ENCODE measurements at regions not wholly inside any gene's neighbourhood (a gene's known extent, or its start where the extent isn't known, plus 50 kb on each side); places are given as distances from the start of the nearest gene placed in this dataset.

GRCh38 chr10:14385596-14386593, 55.2 kb upstream of the FRMD4A start:
- CTCF ChIA-PET: interaction anchor here (1.2 kb wide), 1 partner anchor 185 kb away, joined by 6 read pairs; no protein-coding TSS in a partner anchor
- Mint-ChIP-seq H3K27ac (no peak overlapping the region), H3K4me1 (no peaks in the 10 kb centered on the region), H3K4me3 (no peak overlapping the region), H3K9me3 (no peaks in the 10 kb centered on the region; the same call in 1 of the 2 replicates), H3K27me3 (ENCODE audit: low read depth) (no peaks in the 10 kb centered on the region; the same call in 1 of the 2 replicates), H3K36me3 (no peaks in the 10 kb centered on the region)
- ATAC-seq (no peak), DNase-seq (ENCODE audit: low spot score) (no peak)
- POLR2A ChIA-PET: interaction anchor here (0.6 kb wide), 1 partner anchor 207 kb away, joined by 5 read pairs; no protein-coding TSS in a partner anchor
- TF ChIP-seq, protein P1, sequence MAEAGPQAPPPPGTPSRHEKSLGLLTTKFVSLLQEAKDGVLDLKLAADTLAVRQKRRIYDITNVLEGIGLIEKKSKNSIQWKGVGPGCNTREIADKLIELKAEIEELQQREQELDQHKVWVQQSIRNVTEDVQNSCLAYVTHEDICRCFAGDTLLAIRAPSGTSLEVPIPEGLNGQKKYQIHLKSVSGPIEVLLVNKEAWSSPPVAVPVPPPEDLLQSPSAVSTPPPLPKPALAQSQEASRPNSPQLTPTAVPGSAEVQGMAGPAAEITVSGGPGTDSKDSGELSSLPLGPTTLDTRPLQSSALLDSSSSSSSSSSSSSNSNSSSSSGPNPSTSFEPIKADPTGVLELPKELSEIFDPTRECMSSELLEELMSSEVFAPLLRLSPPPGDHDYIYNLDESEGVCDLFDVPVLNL (CRISPR knock-in tag; IDR thresholded peaks at IDR 0.05; ENCODE audit: borderline replicate concordance, low read depth): no peak
- TF ChIP-seq, protein P2, sequence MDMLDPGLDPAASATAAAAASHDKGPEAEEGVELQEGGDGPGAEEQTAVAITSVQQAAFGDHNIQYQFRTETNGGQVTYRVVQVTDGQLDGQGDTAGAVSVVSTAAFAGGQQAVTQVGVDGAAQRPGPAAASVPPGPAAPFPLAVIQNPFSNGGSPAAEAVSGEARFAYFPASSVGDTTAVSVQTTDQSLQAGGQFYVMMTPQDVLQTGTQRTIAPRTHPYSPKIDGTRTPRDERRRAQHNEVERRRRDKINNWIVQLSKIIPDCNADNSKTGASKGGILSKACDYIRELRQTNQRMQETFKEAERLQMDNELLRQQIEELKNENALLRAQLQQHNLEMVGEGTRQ (CRISPR knock-in tag; IDR thresholded peaks at IDR 0.05): no peak
- TF ChIP-seq ZBTB21 (CRISPR knock-in tag; IDR thresholded peaks at IDR 0.05; ENCODE audit: borderline replicate concordance) (no peak), JAZF1 (CRISPR knock-in tag; IDR thresholded peaks at IDR 0.05) (no peak), CREB1 (CRISPR knock-in tag; IDR thresholded peaks at IDR 0.05) (no peak), ZSCAN18 (CRISPR knock-in tag; IDR thresholded peaks at IDR 0.05) (no peak), ZNF423 (CRISPR knock-in tag; IDR thresholded peaks at IDR 0.05) (no peak), ZNF232 (CRISPR knock-in tag; IDR thresholded peaks at IDR 0.05) (no peak)
- TF ChIP-seq, protein P3, sequence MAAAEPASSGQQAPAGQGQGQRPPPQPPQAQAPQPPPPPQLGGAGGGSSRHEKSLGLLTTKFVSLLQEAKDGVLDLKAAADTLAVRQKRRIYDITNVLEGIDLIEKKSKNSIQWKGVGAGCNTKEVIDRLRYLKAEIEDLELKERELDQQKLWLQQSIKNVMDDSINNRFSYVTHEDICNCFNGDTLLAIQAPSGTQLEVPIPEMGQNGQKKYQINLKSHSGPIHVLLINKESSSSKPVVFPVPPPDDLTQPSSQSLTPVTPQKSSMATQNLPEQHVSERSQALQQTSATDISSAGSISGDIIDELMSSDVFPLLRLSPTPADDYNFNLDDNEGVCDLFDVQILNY (CRISPR knock-in tag; IDR thresholded peaks at IDR 0.05): no peak

DNA sequence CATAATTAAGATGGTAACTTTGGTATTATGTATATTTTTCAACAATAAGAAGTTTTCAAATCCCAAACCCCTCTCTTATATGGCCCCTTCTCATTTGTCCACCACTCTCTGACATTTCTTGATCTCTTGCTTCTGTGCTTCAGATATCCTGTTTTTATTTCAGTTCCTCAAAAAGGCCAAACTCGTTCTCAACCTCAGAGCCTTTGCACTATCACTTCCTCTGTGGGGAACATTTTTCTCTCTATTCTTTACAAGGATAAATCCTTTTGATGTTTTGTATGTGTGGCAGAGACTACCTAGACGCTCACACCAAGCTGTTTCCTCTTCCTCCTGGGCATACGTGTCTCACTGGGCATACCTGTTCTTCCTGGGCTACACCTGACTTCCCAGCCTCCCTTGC, 54.2 kb upstream of the FRMD4A start:
- no peak overlapping the region for H3K27ac Mint-ChIP-seq

DNA sequence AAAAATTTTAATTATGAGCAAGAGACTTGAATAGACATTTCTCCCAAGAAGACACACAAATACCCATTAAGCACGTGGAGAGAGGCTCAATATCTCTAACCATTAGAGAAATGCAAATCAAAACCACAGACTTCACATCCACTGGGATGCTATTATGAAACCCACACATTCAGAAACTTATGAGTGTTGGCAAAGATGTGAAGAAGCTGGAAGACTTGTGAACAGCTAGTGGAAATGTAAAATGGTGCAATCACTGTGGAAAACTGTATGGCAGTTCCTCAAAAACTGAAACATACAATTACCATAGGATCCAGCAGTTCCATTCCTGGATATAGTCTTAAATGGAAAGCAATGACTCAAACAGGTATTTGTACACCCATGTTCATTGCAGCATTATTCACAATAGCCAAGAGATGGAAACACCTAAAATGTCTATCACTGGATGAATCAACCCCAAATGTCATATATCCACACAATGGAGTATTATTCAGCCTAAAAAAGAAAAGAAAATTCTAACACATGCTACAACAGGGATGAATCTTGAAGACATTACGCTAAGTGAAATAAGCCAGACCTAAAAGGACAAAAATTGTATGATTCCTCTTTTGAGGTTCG, 53.5 kb upstream of the FRMD4A start:
- DNase-seq (ENCODE audit: low spot score) (no peak), ATAC-seq (no peak)
- peaks cover 2% of the 10 kb centered on the region for H3K4me1 Mint-ChIP-seq
- POLR2A ChIA-PET: no interaction called here
- no peaks in the 10 kb centered on the region; the same call in 1 of the 2 replicates for H3K9me3 Mint-ChIP-seq
- CTCF ChIA-PET: no interaction called here
- no peak overlapping the region for H3K27ac Mint-ChIP-seq
- H3K4me3 Mint-ChIP-seq: no peak overlapping the region
- no peaks in the 10 kb centered on the region for H3K36me3 Mint-ChIP-seq
- H3K27me3 Mint-ChIP-seq (ENCODE audit: low read depth): no peaks in the 10 kb centered on the region; the same call in 1 of the 2 replicates
- TF ChIP-seq ATF3 (CRISPR knock-in tag; conservative IDR thresholded peaks at IDR 0.05) (no peak), EMX1 (CRISPR knock-in tag; IDR thresholded peaks at IDR 0.05) (no peak), KAT7 (CRISPR knock-in tag; IDR thresholded peaks at IDR 0.05; ENCODE audit: borderline replicate concordance) (no peak), ZNF671 (CRISPR knock-in tag; IDR thresholded peaks at IDR 0.05) (no peak), JUN (CRISPR knock-in tag; IDR thresholded peaks at IDR 0.05) (no peak), ZNF281 (CRISPR knock-in tag; IDR thresholded peaks at IDR 0.05) (no peak)
- TF ChIP-seq, protein P4, sequence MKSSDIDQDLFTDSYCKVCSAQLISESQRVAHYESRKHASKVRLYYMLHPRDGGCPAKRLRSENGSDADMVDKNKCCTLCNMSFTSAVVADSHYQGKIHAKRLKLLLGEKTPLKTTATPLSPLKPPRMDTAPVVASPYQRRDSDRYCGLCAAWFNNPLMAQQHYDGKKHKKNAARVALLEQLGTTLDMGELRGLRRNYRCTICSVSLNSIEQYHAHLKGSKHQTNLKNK (CRISPR knock-in tag; IDR thresholded peaks at IDR 0.05): no peak
- TF ChIP-seq, protein P5, sequence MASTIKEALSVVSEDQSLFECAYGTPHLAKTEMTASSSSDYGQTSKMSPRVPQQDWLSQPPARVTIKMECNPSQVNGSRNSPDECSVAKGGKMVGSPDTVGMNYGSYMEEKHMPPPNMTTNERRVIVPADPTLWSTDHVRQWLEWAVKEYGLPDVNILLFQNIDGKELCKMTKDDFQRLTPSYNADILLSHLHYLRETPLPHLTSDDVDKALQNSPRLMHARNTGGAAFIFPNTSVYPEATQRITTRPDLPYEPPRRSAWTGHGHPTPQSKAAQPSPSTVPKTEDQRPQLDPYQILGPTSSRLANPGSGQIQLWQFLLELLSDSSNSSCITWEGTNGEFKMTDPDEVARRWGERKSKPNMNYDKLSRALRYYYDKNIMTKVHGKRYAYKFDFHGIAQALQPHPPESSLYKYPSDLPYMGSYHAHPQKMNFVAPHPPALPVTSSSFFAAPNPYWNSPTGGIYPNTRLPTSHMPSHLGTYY (CRISPR knock-in tag; IDR thresholded peaks at IDR 0.05): no peak

More for the DNA sequence above, 54.2 kb upstream of the FRMD4A start:
- no peaks in the 10 kb centered on the region; the same call in 1 of the 2 replicates for H3K9me3 Mint-ChIP-seq
- DNase-seq (ENCODE audit: low spot score) (no peak), ATAC-seq (no peak)
- ChIA-PET CTCF (interaction anchor here (1.2 kb wide), 1 partner anchor 184 kb away, joined by 6 read pairs; no protein-coding TSS in a partner anchor), POLR2A (no interaction called here)
- no peaks in the 10 kb centered on the region for H3K4me1 Mint-ChIP-seq
- no peaks in the 10 kb centered on the region; the same call in 1 of the 2 replicates for H3K27me3 Mint-ChIP-seq (ENCODE audit: low read depth)
- TF ChIP-seq CREM (CRISPR knock-in tag; IDR thresholded peaks at IDR 0.05) (no peak), ESRRA (CRISPR knock-in tag; IDR thresholded peaks at IDR 0.05; ENCODE audit: borderline replicate concordance) (no peak)
- no peaks in the 10 kb centered on the region for H3K36me3 Mint-ChIP-seq
- H3K4me3 Mint-ChIP-seq: no peak overlapping the region

Data from WTC11 (cell line).